HG03432 (cell line): ENCODE measurements at regions not wholly inside any gene's neighbourhood (a gene's known extent, or its start where the extent isn't known, plus 50 kb on each side); places are given as distances from the start of the nearest gene placed in this dataset.

Experiments
- ATAC-seq: cut with Tn5 transposase; IDR thresholded peaks from one replicate; pipeline ENCODE4 v1.9.1; 2021; ENCODE audit warnings: mild to moderate bottlenecking, moderate library complexity; ENCODE audit not compliant: unreplicated experiment

DNA sequence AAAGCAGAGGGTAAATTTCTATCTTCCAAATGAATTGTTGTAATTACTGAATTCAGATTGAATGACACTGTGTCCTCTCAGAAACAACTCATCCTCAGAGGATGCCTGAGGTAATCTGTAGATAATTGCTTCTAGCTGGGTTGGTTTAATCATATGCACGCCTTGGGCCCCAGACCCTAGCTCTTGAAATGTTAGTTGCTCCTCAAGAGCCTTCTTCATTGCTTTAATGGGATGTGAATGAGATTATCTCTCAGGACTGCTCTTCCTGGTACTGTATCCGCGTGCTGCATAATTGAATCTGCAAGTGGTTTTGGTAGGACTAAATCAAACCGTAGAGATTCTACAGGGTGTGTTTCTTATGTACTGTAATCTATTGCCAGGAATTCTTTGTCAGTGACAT lies 569.3 kb upstream of the NEGR1 start:
- no peak for ATAC-seq

- ATAC-seq = no peak
Observed at GRCh38 chr1:72848997-72849396, 566.7 kb upstream of the NEGR1 start.

DNA sequence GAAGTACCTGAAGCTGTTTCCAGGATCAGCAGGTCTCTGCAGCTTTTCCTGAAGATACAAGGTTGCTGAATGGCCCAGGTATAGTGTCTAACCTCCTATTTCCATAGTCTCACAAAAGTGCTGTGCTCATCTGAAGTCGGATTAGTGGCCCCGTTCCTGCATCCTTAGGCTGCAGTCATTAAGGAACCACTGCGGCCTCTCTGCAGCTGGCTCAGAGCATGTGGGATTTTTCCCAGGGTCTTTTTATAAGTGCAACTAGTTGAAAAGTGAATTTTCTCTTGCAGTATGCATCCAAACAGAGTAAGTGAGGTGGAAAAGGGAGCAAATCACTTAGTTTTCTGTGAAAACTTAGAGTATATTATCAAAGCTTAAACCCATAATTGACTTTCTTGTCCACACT lies 565.3 kb upstream of the NEGR1 start:
- ATAC-seq = no peak

GRCh38 chr1:72846476-72847278 lies 564.3 kb upstream of the NEGR1 start:
- no peak for ATAC-seq

- no peak for ATAC-seq
Observed at GRCh38 chr1:72845981-72846380, 563.6 kb upstream of the NEGR1 start.

GRCh38 chr1:72845381-72845780 lies 563.0 kb upstream of the NEGR1 start:
- no peak for ATAC-seq

- ATAC-seq = no peak
Observed at GRCh38 chr1:72837781-72838180, 555.4 kb upstream of the NEGR1 start.

GRCh38 chr1:72830606-72831390 lies 548.5 kb upstream of the NEGR1 start:
- no peak for ATAC-seq

DNA sequence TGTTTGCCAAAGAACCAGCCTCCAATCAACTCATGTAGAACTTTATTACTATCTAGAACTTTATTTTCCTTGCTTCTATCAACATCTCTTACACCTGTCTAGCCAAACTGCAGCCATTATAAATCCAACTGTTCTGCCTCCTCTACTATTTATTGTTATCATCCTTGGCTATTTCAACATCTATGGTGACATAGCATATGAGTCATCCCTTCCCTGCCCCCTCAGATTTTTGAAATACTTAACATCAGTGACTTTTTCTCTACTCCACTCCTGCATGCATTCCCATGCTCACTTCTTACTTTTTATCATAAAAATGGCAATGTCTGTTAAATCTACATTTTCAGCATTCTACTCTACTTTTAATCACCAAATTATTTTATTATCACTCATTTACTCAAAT lies 544.9 kb upstream of the NEGR1 start:
- ATAC-seq = no peak

DNA sequence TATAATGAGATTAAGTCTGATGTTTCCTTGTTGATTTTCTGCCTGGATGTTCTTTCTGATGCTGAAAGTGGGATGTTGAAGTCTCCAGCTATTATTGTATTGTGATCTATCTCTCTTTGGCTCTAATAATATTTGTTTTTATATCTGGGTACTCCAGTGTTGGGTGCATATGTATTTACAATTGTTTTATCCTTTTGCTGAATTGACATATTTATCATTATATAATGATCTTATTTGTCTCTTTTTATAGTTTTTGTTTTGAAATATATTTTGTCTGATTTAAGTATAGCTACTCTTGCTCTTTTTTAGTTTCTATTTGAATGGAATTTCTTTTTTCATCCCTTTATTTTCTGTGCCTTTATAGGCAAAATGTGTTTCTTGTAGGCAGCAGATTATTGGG lies 522.2 kb upstream of the NEGR1 start:
- ATAC-seq = no peak

GRCh38 chr1:72781038-72781437 lies 498.7 kb upstream of the NEGR1 start:
- no peak for ATAC-seq

- no peak for ATAC-seq
Observed at GRCh38 chr1:72780212-72780611, 497.9 kb upstream of the NEGR1 start.

GRCh38 chr1:72777918-72778317 lies 495.6 kb upstream of the NEGR1 start:
- ATAC-seq = no peak

DNA sequence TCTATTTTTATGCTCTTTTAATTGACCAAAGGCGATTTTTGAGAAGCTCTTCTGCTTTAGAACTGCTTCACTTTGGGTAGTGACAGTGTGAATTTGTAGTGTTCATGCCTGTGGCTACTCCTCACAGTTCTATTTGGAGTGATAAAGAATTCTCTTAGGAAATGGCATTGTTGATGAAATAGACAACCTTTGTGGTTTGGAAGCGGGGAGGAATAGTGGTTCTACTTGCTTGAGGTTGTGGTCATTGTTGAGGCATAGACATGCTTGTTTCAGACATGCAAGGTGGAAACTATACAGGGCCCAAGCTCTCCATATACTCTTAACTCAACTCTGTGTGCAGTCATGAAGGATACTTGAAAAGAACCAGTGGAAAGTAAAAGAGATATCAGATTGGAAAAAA lies 481.1 kb upstream of the NEGR1 start:
- no peak for ATAC-seq

- ATAC-seq = no peak
Observed at GRCh38 chr1:72759486-72759885, 477.1 kb upstream of the NEGR1 start.

- ATAC-seq = no peak
Observed at GRCh38 chr1:72757843-72758242, 475.5 kb upstream of the NEGR1 start.

- ATAC-seq = no peak
Observed at GRCh38 chr1:72745413-72745812, 463.1 kb upstream of the NEGR1 start.

- ATAC-seq = no peak
Observed at GRCh38 chr1:72734415-72734814, 452.1 kb upstream of the NEGR1 start.

DNA sequence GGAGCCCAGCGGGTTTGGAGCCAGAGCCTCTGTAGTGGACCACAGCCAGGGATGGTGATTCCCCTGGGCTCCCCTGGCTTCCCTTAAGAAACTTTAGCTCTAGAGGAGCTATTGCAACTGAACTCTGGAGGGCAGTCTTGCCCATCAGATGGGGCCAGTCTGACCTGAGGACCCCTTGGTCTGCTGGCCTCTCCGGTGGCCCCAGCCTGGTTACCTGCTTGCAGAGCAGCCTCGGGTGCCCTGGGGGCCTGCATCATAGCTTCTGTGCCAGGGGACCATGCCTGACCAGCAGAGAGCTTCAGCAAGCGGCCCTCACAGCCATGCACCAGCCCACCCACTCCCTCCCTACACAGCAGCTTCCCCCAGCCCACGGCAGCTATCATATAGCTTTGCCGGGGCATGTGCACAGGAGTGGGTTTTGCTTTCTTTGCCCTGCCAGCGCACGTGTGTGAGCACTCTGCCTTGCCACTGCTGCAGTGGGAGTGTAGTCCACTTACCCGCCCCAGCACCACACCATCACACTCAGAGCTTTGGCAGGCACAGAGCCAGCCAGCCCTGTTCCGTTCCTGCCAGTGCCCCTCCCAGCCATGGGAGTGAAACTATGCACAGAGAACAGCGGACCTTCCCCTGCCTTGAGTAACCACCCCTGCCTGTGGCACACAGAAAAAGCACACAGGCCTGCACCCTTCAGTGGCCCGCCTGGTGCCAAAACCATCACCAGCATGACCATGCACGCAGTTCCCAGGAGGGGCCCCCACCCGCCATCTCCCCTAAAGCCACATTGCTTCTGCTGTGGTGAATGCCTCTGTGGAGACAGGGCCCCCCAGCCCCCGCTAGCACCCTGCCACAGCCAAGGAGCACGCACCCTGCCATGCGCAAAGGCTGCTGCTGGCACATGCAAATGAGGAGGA lies 442.9 kb upstream of the NEGR1 start:
- no peak for ATAC-seq

GRCh38 chr1:72705921-72706320 lies 423.6 kb upstream of the NEGR1 start:
- ATAC-seq = no peak

DNA sequence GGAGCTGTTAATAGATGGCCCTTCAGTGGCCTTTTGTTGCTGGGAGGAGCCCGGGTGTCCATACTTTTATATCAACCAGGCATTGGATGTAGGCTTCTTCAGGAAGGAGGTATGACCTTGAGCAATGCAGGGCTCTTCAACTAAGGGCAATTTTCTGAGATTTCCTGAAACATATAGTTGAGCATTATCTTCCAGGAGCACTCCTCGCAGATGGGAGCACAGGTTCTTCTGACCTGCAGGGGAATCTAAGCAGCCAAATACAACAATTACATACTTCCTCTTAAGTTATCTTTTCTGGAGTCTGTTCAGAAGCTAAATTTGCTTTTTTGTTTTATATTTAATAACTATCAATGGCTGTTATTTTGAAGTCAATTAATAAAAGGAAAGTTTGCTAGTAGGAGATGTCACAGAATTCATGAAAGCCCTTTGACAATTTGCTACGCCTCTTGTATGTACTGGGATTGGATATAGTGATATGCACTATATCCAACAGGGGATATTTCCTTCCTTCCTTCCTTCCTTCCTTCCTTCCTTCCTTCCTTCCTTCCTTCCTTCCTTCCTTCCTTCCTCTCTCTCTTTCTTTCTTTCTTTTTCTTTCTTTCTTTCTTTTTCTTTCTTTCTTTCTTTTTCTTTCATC lies 422.6 kb upstream of the NEGR1 start:
- ATAC-seq = no peak
